ENCODE measurements at regions not wholly inside any gene's neighbourhood (a gene's known extent, or its start where the extent isn't known, plus 50 kb on each side); places are given as distances from the start of the nearest gene placed in this dataset.

- no peaks in the 10 kb centered on the region for H3K79me2 ChIP-seq (replicated peaks; ENCODE audit: insufficient read depth, low read length)
- H2AFZ ChIP-seq (ENCODE audit: low read depth, low read length): no peak overlapping the region
- TF ChIP-seq SMC3 (conservative IDR thresholded peaks at IDR 0.05; ENCODE audit: poor library complexity) (no peak), EZH2 (IDR thresholded peaks at IDR 0.05; ENCODE audit: borderline replicate concordance, insufficient read depth, low read length, poor library complexity, severe bottlenecking) (no peak), TAF1 (IDR thresholded peaks at IDR 0.05; ENCODE audit: low read depth) (no peak), EP300 (conservative IDR thresholded peaks at IDR 0.05; ENCODE audit: poor library complexity, severe bottlenecking) (no peak), POLR2AphosphoS5 (IDR thresholded peaks at IDR 0.05) (no peak), RAD21 (conservative IDR thresholded peaks at IDR 0.05) (no peak), MXI1 (conservative IDR thresholded peaks at IDR 0.05; ENCODE audit: poor library complexity, severe bottlenecking) (no peak)
- TF ChIP-seq, protein P1, sequence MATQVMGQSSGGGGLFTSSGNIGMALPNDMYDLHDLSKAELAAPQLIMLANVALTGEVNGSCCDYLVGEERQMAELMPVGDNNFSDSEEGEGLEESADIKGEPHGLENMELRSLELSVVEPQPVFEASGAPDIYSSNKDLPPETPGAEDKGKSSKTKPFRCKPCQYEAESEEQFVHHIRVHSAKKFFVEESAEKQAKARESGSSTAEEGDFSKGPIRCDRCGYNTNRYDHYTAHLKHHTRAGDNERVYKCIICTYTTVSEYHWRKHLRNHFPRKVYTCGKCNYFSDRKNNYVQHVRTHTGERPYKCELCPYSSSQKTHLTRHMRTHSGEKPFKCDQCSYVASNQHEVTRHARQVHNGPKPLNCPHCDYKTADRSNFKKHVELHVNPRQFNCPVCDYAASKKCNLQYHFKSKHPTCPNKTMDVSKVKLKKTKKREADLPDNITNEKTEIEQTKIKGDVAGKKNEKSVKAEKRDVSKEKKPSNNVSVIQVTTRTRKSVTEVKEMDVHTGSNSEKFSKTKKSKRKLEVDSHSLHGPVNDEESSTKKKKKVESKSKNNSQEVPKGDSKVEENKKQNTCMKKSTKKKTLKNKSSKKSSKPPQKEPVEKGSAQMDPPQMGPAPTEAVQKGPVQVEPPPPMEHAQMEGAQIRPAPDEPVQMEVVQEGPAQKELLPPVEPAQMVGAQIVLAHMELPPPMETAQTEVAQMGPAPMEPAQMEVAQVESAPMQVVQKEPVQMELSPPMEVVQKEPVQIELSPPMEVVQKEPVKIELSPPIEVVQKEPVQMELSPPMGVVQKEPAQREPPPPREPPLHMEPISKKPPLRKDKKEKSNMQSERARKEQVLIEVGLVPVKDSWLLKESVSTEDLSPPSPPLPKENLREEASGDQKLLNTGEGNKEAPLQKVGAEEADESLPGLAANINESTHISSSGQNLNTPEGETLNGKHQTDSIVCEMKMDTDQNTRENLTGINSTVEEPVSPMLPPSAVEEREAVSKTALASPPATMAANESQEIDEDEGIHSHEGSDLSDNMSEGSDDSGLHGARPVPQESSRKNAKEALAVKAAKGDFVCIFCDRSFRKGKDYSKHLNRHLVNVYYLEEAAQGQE (IDR thresholded peaks at IDR 0.05; ENCODE audit: borderline replicate concordance): no peak
- TF ChIP-seq, protein P2, sequence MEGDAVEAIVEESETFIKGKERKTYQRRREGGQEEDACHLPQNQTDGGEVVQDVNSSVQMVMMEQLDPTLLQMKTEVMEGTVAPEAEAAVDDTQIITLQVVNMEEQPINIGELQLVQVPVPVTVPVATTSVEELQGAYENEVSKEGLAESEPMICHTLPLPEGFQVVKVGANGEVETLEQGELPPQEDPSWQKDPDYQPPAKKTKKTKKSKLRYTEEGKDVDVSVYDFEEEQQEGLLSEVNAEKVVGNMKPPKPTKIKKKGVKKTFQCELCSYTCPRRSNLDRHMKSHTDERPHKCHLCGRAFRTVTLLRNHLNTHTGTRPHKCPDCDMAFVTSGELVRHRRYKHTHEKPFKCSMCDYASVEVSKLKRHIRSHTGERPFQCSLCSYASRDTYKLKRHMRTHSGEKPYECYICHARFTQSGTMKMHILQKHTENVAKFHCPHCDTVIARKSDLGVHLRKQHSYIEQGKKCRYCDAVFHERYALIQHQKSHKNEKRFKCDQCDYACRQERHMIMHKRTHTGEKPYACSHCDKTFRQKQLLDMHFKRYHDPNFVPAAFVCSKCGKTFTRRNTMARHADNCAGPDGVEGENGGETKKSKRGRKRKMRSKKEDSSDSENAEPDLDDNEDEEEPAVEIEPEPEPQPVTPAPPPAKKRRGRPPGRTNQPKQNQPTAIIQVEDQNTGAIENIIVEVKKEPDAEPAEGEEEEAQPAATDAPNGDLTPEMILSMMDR (IDR thresholded peaks at IDR 0.05; ENCODE audit: poor library complexity, severe bottlenecking): no peak
- no peak overlapping the region for H3K9ac ChIP-seq (ENCODE audit: low read length)
- H3K9me2 ChIP-seq (ENCODE audit: insufficient read depth, low read length): no peaks in the 10 kb centered on the region
- no peaks in the 10 kb centered on the region for H3K9me3 ChIP-seq (ENCODE audit: low read length)
- H3K27ac ChIP-seq (ENCODE audit: low read length): no peak overlapping the region
- no peaks in the 10 kb centered on the region for H4K20me1 ChIP-seq (ENCODE audit: insufficient read depth)
- no peaks in the 10 kb centered on the region for H3K27me3 ChIP-seq (ENCODE audit: insufficient read depth, low read depth, low read length)
- no peaks in the 10 kb centered on the region for H3F3A ChIP-seq (ENCODE audit: insufficient read depth, low read length, poor library complexity, severe bottlenecking)
- no peak overlapping the region for H3K4me3 ChIP-seq (ENCODE audit: low read length)
- no peaks in the 10 kb centered on the region for H3K36me3 ChIP-seq (ENCODE audit: insufficient read depth, low read length)
- H3K4me2 ChIP-seq (ENCODE audit: low read length): no peak overlapping the region
These were observed 93.9 kb upstream of the EGLN3 start for GRCh38 chr14:34044666-34045306.

DNA sequence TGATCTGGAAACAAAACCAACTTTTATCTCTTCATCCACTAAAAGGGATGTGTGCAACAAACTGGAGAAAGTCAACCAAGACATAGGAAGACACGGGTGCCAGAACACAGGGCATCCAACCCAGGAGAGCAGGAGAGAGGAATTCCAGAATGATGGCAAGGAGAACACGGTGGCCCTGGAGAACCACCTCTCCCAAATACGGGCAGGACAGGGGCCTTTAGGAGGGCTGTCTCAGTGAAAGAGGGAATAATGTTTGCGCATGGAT lies 93.4 kb upstream of the EGLN3 start:
- TF ChIP-seq, protein P1 (IDR thresholded peaks at IDR 0.05; ENCODE audit: borderline replicate concordance): no peak
- TF ChIP-seq MXI1 (conservative IDR thresholded peaks at IDR 0.05; ENCODE audit: poor library complexity, severe bottlenecking) (no peak), SMC3 (conservative IDR thresholded peaks at IDR 0.05; ENCODE audit: poor library complexity) (no peak), EP300 (conservative IDR thresholded peaks at IDR 0.05; ENCODE audit: poor library complexity, severe bottlenecking) (no peak)
- H3K4me2 ChIP-seq (ENCODE audit: low read length): no peak overlapping the region
- H3K27me3 ChIP-seq (ENCODE audit: insufficient read depth, low read depth, low read length): no peaks in the 10 kb centered on the region
- H3K36me3 ChIP-seq (ENCODE audit: insufficient read depth, low read length): no peaks in the 10 kb centered on the region
- no peaks in the 10 kb centered on the region for H3K9me3 ChIP-seq (ENCODE audit: low read length)
- no peaks in the 10 kb centered on the region for H4K20me1 ChIP-seq (ENCODE audit: insufficient read depth)
- no peak overlapping the region for H3K9ac ChIP-seq (ENCODE audit: low read length)
- H3K27ac ChIP-seq (ENCODE audit: low read length): no peak overlapping the region
- H3F3A ChIP-seq (ENCODE audit: insufficient read depth, low read length, poor library complexity, severe bottlenecking): no peaks in the 10 kb centered on the region
- no peak overlapping the region for H3K4me3 ChIP-seq (ENCODE audit: low read length)
- no peaks in the 10 kb centered on the region for H3K79me2 ChIP-seq (replicated peaks; ENCODE audit: insufficient read depth, low read length)
- H2AFZ ChIP-seq (ENCODE audit: low read depth, low read length): no peak overlapping the region
- H3K9me2 ChIP-seq (ENCODE audit: insufficient read depth, low read length): no peaks in the 10 kb centered on the region
